Gastroesophageal sphincter (tissue), 4 donors: ENCODE measurements at regions not wholly inside any gene's neighbourhood (a gene's known extent, or its start where the extent isn't known, plus 50 kb on each side); places are given as distances from the start of the nearest gene placed in this dataset.
"Not testable (repeated sequence)": the region's sequence is repeated elsewhere in the genome, so short reads cannot be mapped to it uniquely, and the experiment has no call there.

Source experiments
- ATAC-seq: fragments of 150-250 bp; one replicate; pipeline ENCODE4 v1.9.1; 2016; ENCODE audit warnings: mild to moderate bottlenecking, moderate library complexity
- H3K27ac ChIP-seq, 4 donors: fragments of 200-600 bp; sonication (generic) in 3 of 4; 1 replicate in 3 of 4; 2 replicates in 1 of 4; pipeline ENCODE4 v1.5.1; 2016 to 2019
- H3K27me3 ChIP-seq: fragments of 200-600 bp; sonication (generic); one replicate; pipeline ENCODE4 v1.5.1; 2019
- H3K36me3 ChIP-seq, 2 donors: fragments of 200-600 bp; sonication (generic); one replicate each; pipeline ENCODE4 v1.5.1; 2019; ENCODE audit warnings: control low read depth in 1 of 2
- H3K4me1 ChIP-seq, 3 donors: fragments of 200-600 bp; sonication (generic); 1 replicate in 2 of 3; 2 replicates in 1 of 3; pipeline ENCODE4 v1.5.1; 2016 to 2019; ENCODE audit warnings: control low read depth in 2 of 3
- H3K4me3 ChIP-seq, 2 donors: fragments of 200-600 bp; sonication (generic); one replicate each; pipeline ENCODE4 v1.5.1; 2019; ENCODE audit warnings: mild to moderate bottlenecking in 1 of 2, moderate library complexity in 1 of 2
- H3K9me3 ChIP-seq, 3 donors: fragments of 200-600 bp; sonication (generic); one replicate each; pipeline ENCODE4 v1.5.1; 2017 to 2019; ENCODE audit warnings: control low read depth in 2 of 3
- EP300 ChIP-seq: sonication (generic); formaldehyde crosslinking; IDR thresholded peaks from one replicate; pipeline ENCODE4 v1.6.1; 2017; ENCODE audit warnings: antibody characterized with exemption, mild to moderate bottlenecking
- POLR2A ChIP-seq, 2 donors: fragments of 450-650 bp; IDR thresholded peaks; one replicate each; pipeline ENCODE4 v1.6.1; 2017; ENCODE audit warnings: antibody characterized with exemption in 2 of 2, mild to moderate bottlenecking in 2 of 2, moderate library complexity in 1 of 2
- POLR2AphosphoS5 ChIP-seq: sonication (generic); formaldehyde crosslinking; IDR thresholded peaks from one replicate; pipeline ENCODE4 v1.6.1; 2017; ENCODE audit warnings: antibody characterized with exemption
- WGBS, 2 donors: methylation state at CpG; one replicate each; pipeline ENCODE4 v1.1.5; 2018; ENCODE audit warnings: low coverage in 1 of 2; 5-methylcytosine and 5-hydroxymethylcytosine counted together
- TF ChIP-seq, protein P1 (sequence below), 4 experiments: fragments of 200-600 bp in 2 of 4; fragments of 450-650 bp in 2 of 4; sonication (generic) in 1 of 4; IDR thresholded peaks; one replicate each; pipeline ENCODE4 v1.5.1; 2017 to 2019; ENCODE audit warnings: antibody characterized with exemption in 4 of 4, mild to moderate bottlenecking in 2 of 4, moderate library complexity in 2 of 4

DNA sequence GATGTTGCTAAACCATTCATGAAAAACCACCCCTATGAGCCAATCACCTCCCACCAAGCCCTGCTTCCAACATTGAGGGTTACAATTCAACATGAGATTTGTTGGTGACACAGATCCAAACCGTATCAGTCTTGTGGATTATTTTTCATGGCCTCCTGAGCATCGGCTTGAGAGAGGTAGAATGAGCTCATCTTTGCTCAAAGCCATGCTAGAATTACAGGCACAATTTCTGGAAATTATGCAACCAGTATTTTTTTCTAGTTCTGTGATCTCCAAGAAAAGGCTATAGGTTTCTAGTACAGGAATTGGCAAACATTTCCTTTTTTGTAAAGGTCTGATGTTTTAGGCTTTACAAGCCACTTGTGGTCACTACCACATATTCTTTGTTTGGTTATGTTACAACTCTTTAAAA, 219.4 kb downstream of the DUSP10 start:
- TF ChIP-seq POLR2A (IDR thresholded peaks at IDR 0.05), result no peak
- no peak for TF ChIP-seq POLR2AphosphoS5
- no peak for TF ChIP-seq EP300
- TF ChIP-seq, protein P1, sequence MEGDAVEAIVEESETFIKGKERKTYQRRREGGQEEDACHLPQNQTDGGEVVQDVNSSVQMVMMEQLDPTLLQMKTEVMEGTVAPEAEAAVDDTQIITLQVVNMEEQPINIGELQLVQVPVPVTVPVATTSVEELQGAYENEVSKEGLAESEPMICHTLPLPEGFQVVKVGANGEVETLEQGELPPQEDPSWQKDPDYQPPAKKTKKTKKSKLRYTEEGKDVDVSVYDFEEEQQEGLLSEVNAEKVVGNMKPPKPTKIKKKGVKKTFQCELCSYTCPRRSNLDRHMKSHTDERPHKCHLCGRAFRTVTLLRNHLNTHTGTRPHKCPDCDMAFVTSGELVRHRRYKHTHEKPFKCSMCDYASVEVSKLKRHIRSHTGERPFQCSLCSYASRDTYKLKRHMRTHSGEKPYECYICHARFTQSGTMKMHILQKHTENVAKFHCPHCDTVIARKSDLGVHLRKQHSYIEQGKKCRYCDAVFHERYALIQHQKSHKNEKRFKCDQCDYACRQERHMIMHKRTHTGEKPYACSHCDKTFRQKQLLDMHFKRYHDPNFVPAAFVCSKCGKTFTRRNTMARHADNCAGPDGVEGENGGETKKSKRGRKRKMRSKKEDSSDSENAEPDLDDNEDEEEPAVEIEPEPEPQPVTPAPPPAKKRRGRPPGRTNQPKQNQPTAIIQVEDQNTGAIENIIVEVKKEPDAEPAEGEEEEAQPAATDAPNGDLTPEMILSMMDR (IDR thresholded peaks at IDR 0.05), result no peak
- Histone ChIP-seq H3K27ac (no peak overlapping the region), H3K27me3 (no peaks in the 10 kb centered on the region), H3K4me3 (no peak overlapping the region), H3K36me3 (no peaks in the 10 kb centered on the region), H3K9me3 (no peaks in the 10 kb centered on the region), H3K4me1 (no peaks in the 10 kb centered on the region)
- WGBS, 2 donors, result 80 to 82% methylated on average over 1 to 2 of the region's 2 CpGs
- ATAC-seq, result no peak

DNA sequence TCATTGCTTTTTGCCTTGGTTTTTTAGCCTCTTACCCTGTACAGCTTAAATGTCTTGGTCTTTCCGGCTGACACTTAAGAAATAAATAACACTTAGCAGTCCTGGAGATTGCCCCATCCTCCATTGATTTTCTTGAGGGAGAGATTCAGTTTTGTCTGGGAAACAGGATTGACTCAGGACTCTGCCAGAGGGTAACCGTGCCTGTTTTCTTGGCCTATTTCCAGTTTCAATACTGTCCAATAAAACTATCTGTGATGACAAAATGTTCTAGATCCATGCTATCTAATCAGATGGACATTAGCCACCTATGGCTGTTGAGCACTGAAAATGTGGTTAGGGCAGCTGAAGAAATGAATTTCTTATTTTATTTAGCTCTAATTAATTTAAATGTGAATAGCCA, 216.1 kb downstream of the DUSP10 start:
- WGBS, 2 donors, result 65 to 70% methylated on average over 2 of the region's 2 CpGs
- H3K9me3 ChIP-seq, result no peaks in the 10 kb centered on the region
- H3K27ac ChIP-seq, result no peak overlapping the region
- H3K36me3 ChIP-seq, result no peaks in the 10 kb centered on the region
- TF ChIP-seq EP300, result no peak
- TF ChIP-seq POLR2AphosphoS5, result no peak
- TF ChIP-seq, protein P1 (IDR thresholded peaks at IDR 0.05), result no peak
- no peak for TF ChIP-seq POLR2A (IDR thresholded peaks at IDR 0.05)
- no peak overlapping the region for H3K4me3 ChIP-seq
- no peaks in the 10 kb centered on the region for H3K4me1 ChIP-seq
- no peaks in the 10 kb centered on the region for H3K27me3 ChIP-seq
- no peak for ATAC-seq

DNA sequence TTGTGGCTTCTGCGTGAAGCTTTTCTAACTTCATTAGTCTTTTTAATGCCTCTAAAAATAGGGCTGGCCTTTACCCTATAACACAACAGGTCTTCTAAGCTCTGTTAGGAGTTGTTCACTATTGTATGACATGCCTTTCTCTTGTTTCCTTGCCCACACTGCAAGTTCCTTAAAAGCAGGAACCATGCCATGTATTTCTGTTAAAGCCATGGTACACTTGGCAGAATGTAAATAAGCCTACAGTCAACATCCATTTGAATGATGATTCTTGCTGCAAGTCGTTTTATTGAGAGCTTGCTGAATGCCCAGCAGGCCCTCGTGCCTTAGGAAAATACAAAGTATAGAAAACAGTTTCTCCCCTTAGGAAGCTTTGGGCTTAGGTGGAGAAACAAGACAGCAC, 214.6 kb downstream of the DUSP10 start:
- ATAC-seq, result no peak
- Histone ChIP-seq H3K4me3 (no peak overlapping the region), H3K36me3 (no peaks in the 10 kb centered on the region), H3K9me3 (no peaks in the 10 kb centered on the region), H3K27ac (no peak overlapping the region), H3K27me3 (no peaks in the 10 kb centered on the region), H3K4me1 (no peaks in the 10 kb centered on the region)
- whole genome bisulfite sequencing, 2 donors, result 53 to 60% methylated on average over 2 to 3 of the region's 3 CpGs
- TF ChIP-seq, protein P1 (IDR thresholded peaks at IDR 0.05), result no peak
- TF ChIP-seq POLR2A (IDR thresholded peaks at IDR 0.05), result no peak
- TF ChIP-seq POLR2AphosphoS5, result no peak
- TF ChIP-seq EP300, result no peak

DNA sequence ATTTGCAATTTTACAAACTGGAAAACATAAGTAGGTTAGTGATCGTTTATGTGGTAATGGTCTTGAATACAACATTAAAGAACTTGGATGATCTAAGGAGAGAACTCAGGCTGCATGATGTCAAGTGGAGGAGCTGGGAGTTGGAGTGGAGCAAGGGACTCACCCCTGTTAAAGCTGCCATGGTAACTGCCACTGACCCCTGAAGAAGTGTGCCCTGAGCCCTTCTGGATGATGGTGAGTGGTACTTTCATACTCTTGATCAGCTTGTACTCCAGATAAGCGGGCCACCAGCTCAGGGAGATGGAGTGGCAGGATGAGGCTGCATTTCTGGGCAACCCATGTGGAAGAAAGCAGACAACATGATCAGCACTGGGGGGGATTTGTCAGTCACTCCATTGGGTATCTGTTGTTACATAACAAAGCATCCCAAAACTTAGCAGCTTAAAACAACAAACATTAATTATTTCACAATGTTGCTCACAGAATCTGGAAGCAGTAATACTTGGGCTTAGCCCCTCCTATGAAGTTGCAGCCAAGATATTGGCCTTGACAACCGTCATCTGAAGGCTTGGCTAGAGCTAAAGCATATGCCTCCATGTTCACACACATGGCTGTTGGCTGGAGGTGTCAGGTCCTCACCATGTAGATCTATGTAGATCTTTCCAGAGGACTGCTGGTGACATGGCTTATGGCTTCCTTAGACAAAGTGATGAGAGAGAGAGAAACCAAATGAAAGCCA, 213.8 kb downstream of the DUSP10 start:
- ATAC-seq, result no peak
- H3K4me1 ChIP-seq, result no peaks in the 10 kb centered on the region
- H3K27ac ChIP-seq, result no peak overlapping the region
- WGBS, 2 donors, result 73 to 88% methylated on average over 1 to 3 of the region's 3 CpGs
- H3K27me3 ChIP-seq, result no peaks in the 10 kb centered on the region
- TF ChIP-seq, protein P1 (IDR thresholded peaks at IDR 0.05), result no peak
- TF ChIP-seq EP300, result no peak
- TF ChIP-seq POLR2A (IDR thresholded peaks at IDR 0.05), result no peak
- no peak for TF ChIP-seq POLR2AphosphoS5
- H3K9me3 ChIP-seq, result no peaks in the 10 kb centered on the region
- no peaks in the 10 kb centered on the region for H3K36me3 ChIP-seq
- H3K4me3 ChIP-seq, result no peak overlapping the region

DNA sequence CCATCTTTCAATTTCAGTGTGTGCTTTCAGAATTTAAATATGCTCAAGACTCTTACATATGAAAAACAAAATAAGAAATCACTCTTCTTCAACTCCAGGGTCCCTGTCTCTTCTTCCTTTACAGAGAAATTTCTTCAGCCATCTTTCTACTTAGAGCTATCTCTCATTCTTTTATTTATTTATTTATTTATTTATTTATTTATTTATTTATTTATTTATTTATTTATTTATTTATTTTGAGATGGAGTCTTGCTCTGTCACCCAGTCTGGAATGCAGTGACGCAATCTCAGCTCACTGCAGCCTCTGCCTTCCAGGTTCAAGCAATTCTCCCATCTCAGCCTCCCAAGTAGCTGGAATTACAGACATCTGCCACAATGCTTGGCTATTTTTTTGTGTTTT, 211.7 kb downstream of the DUSP10 start:
- 100% methylated on average over 1 of the region's 1 CpG; no CpG with 5 or more reads in 1 of the 2 donors for WGBS, 2 donors
- H3K4me1 ChIP-seq, H3K27me3 ChIP-seq, H3K36me3 ChIP-seq, H3K9me3 ChIP-seq, ATAC-seq, H3K27ac ChIP-seq, H3K4me3 ChIP-seq: not testable (repeated sequence)
